Lung (tissue), 11 donors: ENCODE measurements at regions not wholly inside any gene's neighbourhood (a gene's known extent, or its start where the extent isn't known, plus 50 kb on each side); places are given as distances from the start of the nearest gene placed in this dataset.

Experiments
- ATAC-seq: fragments of 200-7000 bp; cut with Tn5 transposase; one replicate; pipeline ENCODE4 v1.9.1; 2020; ENCODE audit warnings: moderate number of reproducible peaks; ENCODE audit not compliant: insufficient read depth, low FRiP score
- DNase-seq, 3 donors: peaks; one replicate each; pipeline ENCODE4 v3.0.0-alpha.2; 2013 to 2017
- H3K27ac ChIP-seq, 2 donors: one replicate each; pipeline ENCODE4 v1.5.1; 2013; ENCODE audit warnings: mild to moderate bottlenecking in 2 of 2, moderate library complexity in 2 of 2, control low read depth in 1 of 2, inconsistent platforms in 1 of 2, low read depth in 1 of 2, low read length in 1 of 2
- H3K27me3 ChIP-seq, 3 donors: one replicate each; pipeline ENCODE4 v1.5.1; 2013; ENCODE audit warnings: low read length in 2 of 3; ENCODE audit not compliant: control insufficient read depth in 3 of 3, insufficient read depth in 3 of 3
- H3K36me3 ChIP-seq, 4 donors: one replicate each; pipeline ENCODE4 v1.5.1; 2013; ENCODE audit warnings: low read length in 4 of 4, mild to moderate bottlenecking in 1 of 4, moderate library complexity in 1 of 4; ENCODE audit not compliant: control insufficient read depth in 4 of 4, insufficient read depth in 4 of 4
- H3K4me1 ChIP-seq, 5 donors: one replicate each; pipeline ENCODE4 v1.5.1; 2013; ENCODE audit warnings: low read length in 5 of 5, mild to moderate bottlenecking in 2 of 5, moderate library complexity in 1 of 5; ENCODE audit not compliant: control insufficient read depth in 5 of 5, insufficient read depth in 5 of 5
- H3K4me3 ChIP-seq: one replicate; pipeline ENCODE4 v1.5.1; 2013; ENCODE audit warnings: mild to moderate bottlenecking, control low read depth, moderate library complexity
- H3K9ac ChIP-seq, 2 donors: one replicate each; pipeline ENCODE4 v1.5.1; 2013; ENCODE audit warnings: low read length in 2 of 2, control low read depth in 1 of 2; ENCODE audit not compliant: insufficient read depth in 1 of 2
- H3K9me3 ChIP-seq, 4 donors: one replicate each; pipeline ENCODE4 v1.5.1; 2013; ENCODE audit warnings: low read length in 3 of 4, mild to moderate bottlenecking in 1 of 4, moderate library complexity in 1 of 4; ENCODE audit not compliant: control insufficient read depth in 4 of 4, insufficient read depth in 3 of 4
- CTCF ChIP-seq: IDR thresholded peaks from 2 replicates; pipeline ENCODE4 v1.5.1; 2012; ENCODE audit warnings: mild to moderate bottlenecking; ENCODE audit errors: control extremely low read depth, extremely low read depth
- WGBS, 2 donors: extraction: QIAGEN DNeasy Blood & Tissue Kit; methylation state at CpG; one replicate each; pipeline ENCODE4 v1.1.7; 2013; 5-methylcytosine and 5-hydroxymethylcytosine counted together
- donor health status: control.
- donor health status: control.
- donor health status: Bipolar disorder and iron deficiency.
- donor health status: healthy.
- donor health status: DM: yes; HTN: yes; CAD: no.

GRCh38 chr9:103660830-103661229, 433.3 kb upstream of the SMC2 start:
- ATAC-seq: no peak
- 84 to 92% methylated on average over 6 of the region's 6 CpGs for WGBS, 2 donors
- no peaks in the 10 kb centered on the region for H3K27me3 ChIP-seq

GRCh38 chr9:103661663-103662062, 432.4 kb upstream of the SMC2 start:
- Histone ChIP-seq H3K27ac (no peak overlapping the region), H3K4me1 (no peaks in the 10 kb centered on the region), H3K9ac (no peak overlapping the region), H3K4me3 (no peak overlapping the region), H3K36me3 (no peaks in the 10 kb centered on the region), H3K9me3 (peaks cover 0 to 6% (median under 1%) of the 10 kb centered on the region in 4 donors), H3K27me3 (no peaks in the 10 kb centered on the region)
- ATAC-seq (no peak), DNase-seq (no peak)
- no peak for TF ChIP-seq CTCF
- whole genome bisulfite sequencing, 2 donors: 54 to 63% methylated on average over 2 of the region's 2 CpGs

More at GRCh38 chr9:103660830-103661229, 433.3 kb upstream of the SMC2 start:
- Histone ChIP-seq H3K36me3 (no peaks in the 10 kb centered on the region), H3K4me3 (no peak overlapping the region), H3K27ac (no peak overlapping the region), H3K9ac (no peak overlapping the region), H3K9me3 (peaks cover 0 to 6% (median under 1%) of the 10 kb centered on the region in 4 donors), H3K4me1 (no peaks in the 10 kb centered on the region)
- no peak for DNase-seq
- TF ChIP-seq CTCF: no peak

GRCh38 chr9:103669296-103669695, 424.8 kb upstream of the SMC2 start:
- Histone ChIP-seq H3K36me3 (no peaks in the 10 kb centered on the region), H3K27ac (no peak overlapping the region), H3K9me3 (no peaks in the 10 kb centered on the region), H3K9ac (no peak overlapping the region), H3K4me1 (no peaks in the 10 kb centered on the region), H3K4me3 (no peak overlapping the region), H3K27me3 (no peaks in the 10 kb centered on the region)
- DNase-seq (no peak), ATAC-seq (no peak)
- 95 to 97% methylated on average over 1 of the region's 1 CpG for WGBS, 2 donors
- TF ChIP-seq CTCF: no peak

- TF ChIP-seq CTCF: no peak
- H3K36me3 ChIP-seq: no peaks in the 10 kb centered on the region
- H3K27me3 ChIP-seq: no peaks in the 10 kb centered on the region
- H3K9me3 ChIP-seq: no peaks in the 10 kb centered on the region
- DNase-seq (no peak), ATAC-seq (no peak)
- no peaks in the 10 kb centered on the region for H3K4me1 ChIP-seq
- H3K9ac ChIP-seq: no peak overlapping the region
- no peak overlapping the region for H3K4me3 ChIP-seq
- no peak overlapping the region for H3K27ac ChIP-seq
Observed at GRCh38 chr9:103674271-103674670, 419.8 kb upstream of the SMC2 start.
